HCT116 (cell line): ENCODE measurements at regions not wholly inside any gene's neighbourhood (a gene's known extent, or its start where the extent isn't known, plus 50 kb on each side); places are given as distances from the start of the nearest gene placed in this dataset.

Experiments used
- CEBPB ChIP-seq: IDR thresholded peaks from 2 replicates; pipeline ENCODE4 v1.6.1; 2012; ENCODE audit warnings: low read depth
- EZH2 ChIP-seq: fragments of 200-600 bp; sonication (generic); IDR thresholded peaks from 2 replicates; pipeline ENCODE4 v1.6.1; 2017; ENCODE audit warnings: antibody characterized with exemption, mixed run types
- POLR2A ChIP-seq: IDR thresholded peaks from 2 replicates; pipeline ENCODE4 v1.7.0; 2011; ENCODE audit warnings: borderline replicate concordance; ENCODE audit not compliant: insufficient read depth, insufficient read length; ENCODE audit errors: extremely low read depth
- POLR2AphosphoS5 ChIP-seq: IDR thresholded peaks from 2 replicates; pipeline ENCODE4 v1.6.1; 2011; ENCODE audit warnings: mild to moderate bottlenecking, low read depth, low read length, moderate library complexity
- RAD21 ChIP-seq: IDR thresholded peaks from 2 replicates; pipeline ENCODE4 v1.6.1; 2012; ENCODE audit warnings: low read depth, mild to moderate bottlenecking
- REST ChIP-seq: IDR thresholded peaks from 2 replicates; pipeline ENCODE4 v1.6.1; 2012; ENCODE audit warnings: low read depth
- SIN3A ChIP-seq: IDR thresholded peaks from 2 replicates; pipeline ENCODE4 v1.6.1; 2012; ENCODE audit warnings: low read depth
- SRF ChIP-seq: IDR thresholded peaks from 2 replicates; pipeline ENCODE4 v1.6.1; 2012; ENCODE audit warnings: low read depth
- ZNF274 ChIP-seq: fragments of 200-500 bp; sonication (Bioruptor generic); IDR thresholded peaks from 2 replicates; pipeline ENCODE4 v1.6.1; 2014; ENCODE audit warnings: mild to moderate bottlenecking, low read depth, low read length, inconsistent platforms
- TF ChIP-seq, protein P1 (sequence below), 3 experiments: fragments of 200-600 bp in 1 of 3; sonication (generic) in 1 of 3; IDR thresholded peaks in 2 of 3; conservative IDR thresholded peaks in 1 of 3; 2 replicates each; pipeline ENCODE4 v1.5.1; 2012 to 2017; ENCODE audit warnings: low read depth in 2 of 3, low read length in 2 of 3, antibody characterized with exemption in 1 of 3, borderline replicate concordance in 1 of 3, control low read depth in 1 of 3, mild to moderate bottlenecking in 1 of 3, mixed read lengths in 1 of 3, mixed run types in 1 of 3, moderate library complexity in 1 of 3; ENCODE audit not compliant: insufficient read depth in 1 of 3
- TF ChIP-seq, protein P2 (sequence below): IDR thresholded peaks from 2 replicates; pipeline ENCODE4 v1.6.1; 2012

GRCh38 chr4:157980158-157980557 is 192.7 kb downstream of the GASK1B start:
- TF ChIP-seq REST (no peak), POLR2AphosphoS5 (no peak), POLR2A (no peak), EZH2 (no peak), SIN3A (no peak), RAD21 (no peak), CEBPB (no peak), SRF (no peak), ZNF274 (no peak)
- TF ChIP-seq, protein P1, sequence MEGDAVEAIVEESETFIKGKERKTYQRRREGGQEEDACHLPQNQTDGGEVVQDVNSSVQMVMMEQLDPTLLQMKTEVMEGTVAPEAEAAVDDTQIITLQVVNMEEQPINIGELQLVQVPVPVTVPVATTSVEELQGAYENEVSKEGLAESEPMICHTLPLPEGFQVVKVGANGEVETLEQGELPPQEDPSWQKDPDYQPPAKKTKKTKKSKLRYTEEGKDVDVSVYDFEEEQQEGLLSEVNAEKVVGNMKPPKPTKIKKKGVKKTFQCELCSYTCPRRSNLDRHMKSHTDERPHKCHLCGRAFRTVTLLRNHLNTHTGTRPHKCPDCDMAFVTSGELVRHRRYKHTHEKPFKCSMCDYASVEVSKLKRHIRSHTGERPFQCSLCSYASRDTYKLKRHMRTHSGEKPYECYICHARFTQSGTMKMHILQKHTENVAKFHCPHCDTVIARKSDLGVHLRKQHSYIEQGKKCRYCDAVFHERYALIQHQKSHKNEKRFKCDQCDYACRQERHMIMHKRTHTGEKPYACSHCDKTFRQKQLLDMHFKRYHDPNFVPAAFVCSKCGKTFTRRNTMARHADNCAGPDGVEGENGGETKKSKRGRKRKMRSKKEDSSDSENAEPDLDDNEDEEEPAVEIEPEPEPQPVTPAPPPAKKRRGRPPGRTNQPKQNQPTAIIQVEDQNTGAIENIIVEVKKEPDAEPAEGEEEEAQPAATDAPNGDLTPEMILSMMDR (IDR thresholded peaks at IDR 0.05 in 2 of 3, conservative IDR thresholded peaks at IDR 0.05 in 1 of 3; ENCODE audit: borderline replicate concordance in 1 of 3, insufficient read depth in 1 of 3, low read depth in 2 of 3, low read length in 2 of 3): no peak
- TF ChIP-seq, protein P2, sequence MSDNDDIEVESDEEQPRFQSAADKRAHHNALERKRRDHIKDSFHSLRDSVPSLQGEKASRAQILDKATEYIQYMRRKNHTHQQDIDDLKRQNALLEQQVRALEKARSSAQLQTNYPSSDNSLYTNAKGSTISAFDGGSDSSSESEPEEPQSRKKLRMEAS: no peak
